DND-41 (cell line): ENCODE measurements at regions not wholly inside any gene's neighbourhood (a gene's known extent, or its start where the extent isn't known, plus 50 kb on each side); places are given as distances from the start of the nearest gene placed in this dataset.

Experiments
- ATAC-seq: fragments of 200-7000 bp; cut with Tn5 transposase; 3 replicates; pipeline ENCODE4 v1.9.1; 2021; ENCODE audit warnings: low read depth; ENCODE audit not compliant: insufficient read depth
- DNase-seq: peaks from one replicate; pipeline ENCODE4 v3.0.0-alpha.2; 2020
- H2AFZ ChIP-seq: 2 replicates; pipeline ENCODE4 v1.6.0; 2012; ENCODE audit warnings: low read depth, low read length
- H3K27ac ChIP-seq: 2 replicates; pipeline ENCODE4 v1.5.1; 2012; ENCODE audit warnings: low read length, inconsistent platforms
- H3K27me3 ChIP-seq: fragments of 200-600 bp; sonication (generic); 2 replicates; pipeline ENCODE4 v1.6.0; 2012; ENCODE audit warnings: low read length, mild to moderate bottlenecking, inconsistent platforms; ENCODE audit not compliant: insufficient read depth, poor library complexity
- H3K36me3 ChIP-seq: 2 replicates; pipeline ENCODE4 v1.5.1; 2012; ENCODE audit warnings: low read length, inconsistent platforms; ENCODE audit not compliant: insufficient read depth
- H3K4me1 ChIP-seq: 2 replicates; pipeline ENCODE4 v1.5.1; 2012; ENCODE audit warnings: mild to moderate bottlenecking, low read length; ENCODE audit not compliant: insufficient read depth
- H3K4me2 ChIP-seq: 2 replicates; pipeline ENCODE4 v1.6.0; 2012; ENCODE audit warnings: mild to moderate bottlenecking, moderate library complexity, low read length, inconsistent platforms; ENCODE audit not compliant: insufficient read depth
- H3K4me3 ChIP-seq, 2 experiments: fragments of 200-600 bp in 1 of 2; shearing (Covaris generic) in 1 of 2; 2 replicates each; pipeline ENCODE4 v1.5.1; 2012 to 2016; ENCODE audit warnings: inconsistent platforms in 2 of 2, low read length in 2 of 2, mild to moderate bottlenecking in 2 of 2, low read depth in 1 of 2, moderate library complexity in 1 of 2
- H3K79me2 ChIP-seq: 2 replicates; pipeline ENCODE4 v1.6.0; 2012; ENCODE audit warnings: low read length, inconsistent platforms; ENCODE audit not compliant: insufficient read depth
- H3K9ac ChIP-seq: 2 replicates; pipeline ENCODE4 v1.6.0; 2012; ENCODE audit warnings: low read depth, mild to moderate bottlenecking, inconsistent platforms, low read length, moderate library complexity
- H3K9me3 ChIP-seq: 2 replicates; pipeline ENCODE4 v1.5.1; 2012; ENCODE audit warnings: low read length, moderate library complexity, mild to moderate bottlenecking, inconsistent platforms; ENCODE audit not compliant: insufficient read depth, severe bottlenecking
- H4K20me1 ChIP-seq: 2 replicates; pipeline ENCODE4 v1.6.0; 2012; ENCODE audit warnings: low read length; ENCODE audit not compliant: insufficient read depth
- CTCF ChIP-seq: IDR thresholded peaks from 2 replicates; pipeline ENCODE4 v1.5.1; 2012; ENCODE audit warnings: borderline replicate concordance, low read length, moderate library complexity, mild to moderate bottlenecking; ENCODE audit not compliant: poor library complexity, severe bottlenecking; ENCODE audit errors: extremely low read depth
- EZH2 ChIP-seq: IDR thresholded peaks from 3 replicates; pipeline ENCODE4 v1.6.1; 2012; ENCODE audit warnings: borderline replicate concordance, low read depth, mild to moderate bottlenecking, moderate library complexity, low read length, inconsistent platforms; ENCODE audit not compliant: severe bottlenecking

- TF ChIP-seq CTCF: no peak
- TF ChIP-seq EZH2: no peak
- H3K79me2 ChIP-seq: no peaks in the 10 kb centered on the region
- H3K4me2 ChIP-seq: no peak overlapping the region
- no peak for ATAC-seq
- H3K27me3 ChIP-seq: peaks cover 16% of the 10 kb centered on the region
- H3K9ac ChIP-seq: no peak overlapping the region
- no peaks in the 10 kb centered on the region for H3K4me1 ChIP-seq
- H3K27ac ChIP-seq: no peak overlapping the region
- H2AFZ ChIP-seq: no peak overlapping the region
- no peak for DNase-seq
- H3K4me3 ChIP-seq: no peak overlapping the region
- H3K9me3 ChIP-seq: no peaks in the 10 kb centered on the region
- no peaks in the 10 kb centered on the region for H3K36me3 ChIP-seq
- H4K20me1 ChIP-seq: no peaks in the 10 kb centered on the region
Measured at GRCh38 chr5:168110384-168110783, 181.1 kb upstream of the WWC1 start.

- Histone ChIP-seq H3K27me3 (peaks cover 13% of the 10 kb centered on the region), H3K4me2 (no peak overlapping the region), H2AFZ (no peak overlapping the region), H3K4me1 (no peaks in the 10 kb centered on the region), H3K27ac (no peak overlapping the region), H3K4me3 (no peak overlapping the region), H3K36me3 (no peaks in the 10 kb centered on the region), H3K9me3 (no peaks in the 10 kb centered on the region), H3K79me2 (no peaks in the 10 kb centered on the region), H4K20me1 (no peaks in the 10 kb centered on the region), H3K9ac (no peak overlapping the region)
- DNase-seq: no peak
- no peak for TF ChIP-seq CTCF
- no peak for TF ChIP-seq EZH2
- ATAC-seq: no peak
Measured at GRCh38 chr5:168110870-168111832, 180.3 kb upstream of the WWC1 start.

GRCh38 chr5:168114444-168115017 is 176.9 kb upstream of the WWC1 start:
- peak; percentile 72 for ATAC-seq

More at GRCh38 chr5:168114444-168115017, 176.9 kb upstream of the WWC1 start:
- TF ChIP-seq EZH2 (no peak), CTCF (peak; percentile 73)
- H2AFZ ChIP-seq: no peak overlapping the region
- no peak overlapping the region for H3K4me2 ChIP-seq
- H3K4me3 ChIP-seq: no peak overlapping the region
- no peaks in the 10 kb centered on the region for H4K20me1 ChIP-seq
- peaks cover 13% of the 10 kb centered on the region for H3K27me3 ChIP-seq
- H3K9ac ChIP-seq: no peak overlapping the region
- H3K27ac ChIP-seq: no peak overlapping the region
- no peaks in the 10 kb centered on the region for H3K79me2 ChIP-seq
- peak; percentile 41 for DNase-seq
- no peaks in the 10 kb centered on the region; the same call in 1 of the 2 replicates for H3K4me1 ChIP-seq
- no peaks in the 10 kb centered on the region for H3K9me3 ChIP-seq
- H3K36me3 ChIP-seq: no peaks in the 10 kb centered on the region
